Kidney capillary endothelial cell (primary cell): ENCODE measurements at regions not wholly inside any gene's neighbourhood (a gene's known extent, or its start where the extent isn't known, plus 50 kb on each side); places are given as distances from the start of the nearest gene placed in this dataset.
"Not testable (repeated sequence)": the region's sequence is repeated elsewhere in the genome, so short reads cannot be mapped to it uniquely, and the experiment has no call there.

Source experiments
- DNase-seq: peaks from one replicate; pipeline ENCODE4 v3.0.0-alpha.2; 2018; ENCODE audit warnings: low spot score

DNA sequence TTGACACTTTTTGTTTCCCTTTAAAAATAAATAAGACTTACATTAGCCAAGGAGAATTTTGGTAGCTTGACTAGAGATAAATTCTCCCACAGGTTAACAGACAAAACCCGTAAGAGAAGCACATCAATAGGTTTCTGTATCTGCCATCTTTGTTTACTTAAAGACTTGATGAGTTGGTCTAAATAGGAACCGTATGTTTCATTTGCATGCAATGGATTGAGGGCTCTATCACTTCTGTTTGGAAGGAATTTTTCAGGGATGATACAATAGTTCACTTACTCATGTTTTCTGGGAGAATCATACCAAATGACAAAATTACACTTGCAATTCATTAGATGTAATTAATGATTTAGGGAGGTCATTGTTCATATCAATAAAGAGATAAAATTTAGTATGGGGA is 631.5 kb upstream of the NR2F2 start:
- DNase-seq, result no peak

DNA sequence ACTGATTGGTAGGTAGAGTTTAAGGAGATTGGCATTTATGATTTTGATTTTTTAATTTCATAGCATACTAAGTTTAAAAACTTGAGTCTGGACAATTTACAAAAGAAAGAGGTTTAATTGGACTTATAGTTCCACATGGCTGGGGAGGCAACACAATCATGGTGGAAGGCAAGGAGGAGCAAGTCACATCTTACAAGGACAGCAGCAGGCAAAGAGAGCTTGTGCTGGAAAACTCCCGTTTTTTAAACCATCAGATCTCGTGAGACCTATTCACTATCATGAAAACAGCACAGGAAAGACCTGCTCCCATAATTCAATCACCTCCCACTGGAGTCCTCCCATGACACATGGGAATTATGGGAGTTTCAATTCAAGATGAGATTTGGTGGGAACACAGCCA is 630.9 kb upstream of the NR2F2 start:
- DNase-seq, result no peak

DNA sequence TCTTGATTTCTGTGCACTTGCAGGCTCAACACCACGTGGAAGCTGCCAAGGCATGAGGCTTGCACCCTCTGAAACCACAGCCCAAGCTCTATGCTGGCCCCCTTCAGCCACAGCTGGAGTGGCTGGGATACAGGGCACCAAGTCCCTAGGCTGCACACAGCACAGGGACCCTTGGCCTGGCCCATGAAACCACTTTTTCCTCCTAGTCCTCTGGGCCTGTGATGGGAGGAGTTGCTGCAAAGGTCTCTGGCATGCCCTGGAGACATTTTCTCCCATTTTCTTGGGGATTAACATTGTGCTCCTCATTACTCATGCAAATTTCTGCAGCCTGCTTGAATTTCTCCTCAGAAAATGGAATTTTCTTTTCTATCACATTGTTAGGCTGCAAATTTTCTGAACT is 629.8 kb upstream of the NR2F2 start:
- not testable (repeated sequence) for DNase-seq

GRCh38 chr15:95701410-95701809 is 629.1 kb upstream of the NR2F2 start:
- DNase-seq, result no peak

DNA sequence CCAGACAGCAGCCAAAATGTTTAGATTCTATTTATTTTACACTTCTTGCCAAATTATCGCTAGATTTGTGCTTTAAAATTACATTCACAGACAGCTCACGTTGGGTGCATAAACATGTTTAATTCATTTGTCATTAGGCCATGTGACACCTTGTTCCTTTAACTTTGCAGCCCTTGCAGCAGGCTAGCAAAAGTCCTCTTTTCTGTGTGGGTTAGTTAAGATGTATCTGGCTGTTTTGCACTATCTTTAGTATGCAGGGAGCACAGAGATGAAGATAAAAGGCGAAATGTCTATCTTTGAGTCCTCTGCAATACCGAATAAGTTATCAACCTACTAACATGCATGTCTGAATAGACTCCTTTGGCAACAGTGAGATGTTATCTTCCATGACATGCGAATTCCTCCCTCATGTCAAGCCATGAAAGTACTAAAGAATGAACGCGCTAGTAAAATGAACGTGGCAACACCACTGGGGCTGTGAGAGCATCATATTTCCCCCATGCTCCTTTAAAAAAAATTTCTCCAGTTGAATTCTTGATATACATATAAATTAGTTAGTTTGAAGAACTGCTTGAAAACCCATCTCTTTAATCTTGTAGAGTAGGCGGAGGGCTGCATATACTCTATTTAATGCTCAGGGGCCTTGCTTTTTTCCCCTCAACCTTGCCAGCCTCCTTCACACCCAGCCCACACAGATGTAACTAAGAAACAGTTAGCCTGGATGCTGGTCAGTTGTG is 620.4 kb upstream of the NR2F2 start:
- no peak for DNase-seq

DNA sequence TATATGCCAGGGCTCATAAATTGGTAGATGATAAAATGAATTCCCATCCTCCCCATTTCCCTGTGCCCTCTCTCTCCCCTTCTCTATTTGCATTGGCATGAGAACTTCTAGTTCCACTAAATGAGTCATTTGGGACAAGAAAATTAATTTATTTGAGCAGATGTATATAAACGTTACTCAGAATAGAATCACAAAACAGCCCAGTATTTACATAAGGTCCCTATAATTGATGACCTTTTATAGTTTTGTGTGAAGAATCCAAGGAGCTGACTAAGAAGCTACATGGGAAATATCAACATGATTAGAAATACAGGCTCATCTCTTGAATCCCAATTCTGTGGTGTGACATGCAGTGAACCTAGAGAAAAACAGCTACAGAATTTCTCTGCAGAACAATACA is 617.7 kb upstream of the NR2F2 start:
- no peak for DNase-seq

DNA sequence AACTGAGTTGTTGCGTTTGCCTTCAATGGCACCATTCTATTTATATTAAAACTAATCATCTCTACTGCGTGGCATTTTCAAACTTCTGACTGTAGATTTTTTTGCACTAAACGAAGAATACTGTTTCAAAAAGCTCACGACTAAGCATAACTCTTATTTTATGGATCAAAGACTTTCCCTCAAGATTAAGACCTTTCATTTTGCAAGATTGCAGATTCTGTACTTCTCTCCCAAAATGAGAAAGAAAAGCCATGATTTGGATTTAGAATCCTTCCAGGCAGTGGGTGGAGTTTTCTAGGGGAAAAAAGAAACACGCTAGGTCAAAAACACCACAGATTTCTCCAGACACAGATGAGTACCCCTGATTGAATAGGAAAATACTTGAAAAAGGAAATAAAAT is 617.2 kb upstream of the NR2F2 start:
- no peak for DNase-seq

DNA sequence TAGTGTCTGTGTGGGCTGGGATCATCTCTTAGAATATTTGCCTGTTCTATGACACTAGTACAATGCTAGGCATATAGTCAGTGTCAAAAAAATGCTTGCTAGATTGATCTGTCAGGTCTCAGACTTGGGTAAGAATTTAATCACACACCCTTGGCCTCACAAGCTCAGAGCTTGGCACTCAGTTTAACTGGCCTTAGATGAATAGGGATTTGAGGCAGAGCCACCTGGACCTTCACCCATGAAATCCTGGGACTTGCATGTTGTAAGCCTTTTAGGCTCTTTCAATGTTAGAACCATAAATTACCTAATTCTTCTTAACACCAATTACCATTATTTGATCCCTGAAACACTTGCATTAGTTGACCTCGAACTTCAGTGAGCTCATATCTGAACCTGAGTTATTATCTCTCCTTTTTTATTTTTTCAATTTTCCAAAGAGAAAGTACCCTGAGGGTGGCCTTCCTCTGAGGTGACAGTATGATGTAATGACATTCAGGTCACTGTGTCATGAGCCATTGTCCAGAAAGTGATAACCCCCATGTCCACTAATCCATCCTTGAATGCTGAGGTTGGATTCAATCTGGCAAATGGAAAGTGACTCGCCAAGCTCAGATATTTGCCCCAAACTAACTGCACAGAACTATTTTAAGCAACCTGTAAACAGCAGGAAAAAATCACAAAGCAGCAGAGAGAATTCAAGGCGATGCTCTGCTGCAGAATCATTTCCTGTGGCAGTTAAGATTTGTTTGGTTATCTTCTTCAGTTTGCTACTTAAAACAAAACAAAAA is 615.2 kb upstream of the NR2F2 start:
- DNase-seq, result no peak

- DNase-seq, result no peak
Observed at GRCh38 chr15:95715906-95716656, 614.4 kb upstream of the NR2F2 start.

DNA sequence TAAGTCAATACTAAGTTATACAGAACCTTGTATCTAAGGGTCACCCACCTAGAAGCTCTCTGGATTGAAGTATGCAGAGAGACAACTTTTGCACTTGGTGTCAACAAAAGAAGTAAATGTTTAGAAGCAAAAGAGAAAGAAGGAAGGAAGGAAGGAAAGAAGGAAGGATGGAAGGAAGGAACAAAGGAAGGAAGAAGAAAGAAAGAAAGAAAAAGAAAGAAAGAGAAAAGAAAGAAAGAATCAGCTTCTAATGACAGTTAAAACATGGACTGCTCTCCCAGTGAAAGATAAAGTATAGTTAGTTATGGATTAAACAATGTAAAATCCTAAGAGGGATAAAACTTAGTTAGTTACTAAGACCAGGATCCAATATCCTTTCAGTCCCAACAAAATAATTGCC is 613.8 kb upstream of the NR2F2 start:
- no peak for DNase-seq

DNA sequence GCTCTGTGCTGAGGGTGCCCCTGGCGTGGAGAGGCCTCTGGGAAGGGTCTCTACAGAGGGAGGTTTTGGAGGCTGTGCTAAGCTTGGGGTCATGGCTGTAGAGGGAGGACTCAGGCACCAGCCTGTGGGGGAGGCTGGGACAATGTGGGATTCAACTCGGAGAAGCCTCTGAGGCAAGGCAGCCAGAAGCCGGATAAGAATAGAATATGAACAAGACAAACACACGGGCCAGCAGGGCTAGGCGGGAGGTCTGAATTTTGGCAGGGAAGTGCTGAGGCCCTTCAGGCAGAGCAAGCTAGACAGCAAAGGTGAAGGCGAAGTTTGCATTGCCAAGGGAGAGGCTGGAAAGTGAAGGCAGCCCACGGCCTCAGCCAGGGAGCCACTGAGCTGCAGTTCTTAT is 612.1 kb upstream of the NR2F2 start:
- DNase-seq, result no peak

GRCh38 chr15:95724908-95725633 is 605.4 kb upstream of the NR2F2 start:
- no peak for DNase-seq

DNA sequence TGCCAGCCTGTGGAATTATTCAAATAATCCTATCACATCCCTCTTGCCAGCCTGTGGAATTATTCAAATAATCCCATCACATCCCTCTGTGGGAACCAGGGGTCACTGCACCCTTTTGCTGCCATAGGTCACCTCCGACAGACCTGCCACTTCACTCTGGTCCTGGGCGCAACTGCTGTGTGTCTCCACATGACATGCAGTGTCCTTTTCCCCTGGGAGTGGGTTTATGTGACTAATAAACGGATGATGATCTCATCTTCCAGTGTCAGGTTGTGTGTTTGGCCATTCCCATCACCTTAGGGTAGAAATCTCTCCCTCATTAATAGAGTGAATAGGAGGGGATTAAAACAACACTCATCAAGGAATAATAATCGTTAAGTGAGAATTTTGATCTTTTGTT is 603.6 kb upstream of the NR2F2 start:
- no peak for DNase-seq

- peak; percentile 32 for DNase-seq
Observed at GRCh38 chr15:95733931-95734330, 596.6 kb upstream of the NR2F2 start.

- DNase-seq, result peak; percentile 36
Observed at GRCh38 chr15:95734422-95735316, 595.8 kb upstream of the NR2F2 start.

DNA sequence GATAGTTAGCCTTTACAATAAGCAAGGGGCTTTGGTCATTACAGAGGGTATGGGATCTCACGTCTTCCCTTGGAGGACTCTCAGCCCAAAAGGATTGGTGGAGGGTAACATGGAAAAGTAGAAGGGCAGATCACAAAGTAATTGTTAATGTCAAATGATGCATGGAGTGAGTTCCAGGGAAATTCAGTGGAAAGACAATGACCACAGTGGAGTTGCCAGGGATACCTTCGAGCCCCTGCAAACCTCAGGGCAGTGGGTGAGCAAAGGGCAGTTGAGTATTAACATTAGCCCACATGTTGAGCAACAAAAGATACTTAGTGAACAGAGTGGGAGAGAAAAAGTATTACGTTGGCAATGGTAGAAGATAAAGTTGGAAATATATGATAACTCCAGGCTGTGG is 593.4 kb upstream of the NR2F2 start:
- no peak for DNase-seq

GRCh38 chr15:95739131-95739530 is 591.4 kb upstream of the NR2F2 start:
- DNase-seq, result no peak

DNA sequence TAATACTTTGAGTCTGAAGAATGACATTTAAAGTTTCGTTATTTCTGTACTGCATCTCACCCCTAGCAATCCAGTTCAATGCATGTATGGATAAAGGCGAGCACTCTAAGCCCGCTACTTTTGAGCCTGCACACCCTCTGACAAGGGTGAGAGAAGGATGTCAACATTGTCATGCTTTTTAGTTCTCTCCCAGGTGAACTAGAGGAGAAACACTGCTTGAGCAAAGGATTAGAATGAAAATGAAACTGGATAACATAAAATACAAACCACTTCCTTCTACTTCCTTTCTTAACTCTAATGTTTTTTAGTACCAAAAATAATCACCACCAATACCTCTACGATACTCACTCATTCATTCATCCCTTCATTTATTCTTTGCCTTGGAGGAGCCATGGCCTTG is 588.7 kb upstream of the NR2F2 start:
- DNase-seq, result no peak

GRCh38 chr15:95742256-95742655 is 588.2 kb upstream of the NR2F2 start:
- no peak for DNase-seq

DNA sequence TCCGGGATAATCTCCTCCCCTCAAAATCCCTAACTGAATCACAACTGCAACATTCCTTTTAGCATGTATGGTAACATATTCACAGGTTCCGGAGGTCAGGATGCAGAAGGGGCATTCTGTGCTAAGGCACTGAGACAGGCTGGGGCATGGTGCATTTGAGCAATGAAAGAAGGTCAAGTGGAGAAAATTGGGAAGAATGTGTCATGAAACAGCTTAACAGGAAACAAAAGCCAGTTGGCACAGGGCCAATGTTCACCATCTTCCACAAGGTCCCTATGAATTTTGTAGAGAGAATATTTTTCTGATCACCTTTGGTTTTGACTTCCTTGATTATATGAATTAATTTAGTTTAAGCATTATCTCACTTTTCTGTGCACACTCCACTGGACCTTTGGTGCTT is 587.7 kb upstream of the NR2F2 start:
- DNase-seq, result no peak

DNA sequence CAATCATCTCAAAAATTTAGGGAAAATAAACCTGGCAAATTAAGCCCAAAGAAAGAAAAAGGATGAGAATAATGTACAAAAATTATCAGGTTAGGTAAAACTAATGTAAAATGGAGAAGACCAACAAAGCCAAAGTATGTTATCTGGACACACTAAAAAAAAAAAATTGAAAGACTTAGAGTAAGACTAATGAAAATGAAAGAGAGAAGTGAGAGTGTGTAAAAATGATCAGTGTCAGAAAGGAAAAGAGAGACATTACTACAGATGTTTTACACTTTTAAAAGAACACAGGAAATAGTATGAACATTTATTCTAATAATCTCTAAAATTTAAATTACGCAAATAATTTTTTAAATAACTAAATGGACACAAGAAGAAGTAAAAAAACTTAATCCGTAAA is 573.3 kb upstream of the NR2F2 start:
- no peak for DNase-seq
